Hepatocyte (in vitro differentiated cells): ENCODE measurements at regions not wholly inside any gene's neighbourhood (a gene's known extent, or its start where the extent isn't known, plus 50 kb on each side); places are given as distances from the start of the nearest gene placed in this dataset.
A peak's percentile ranks its signal among the peaks of the same experiment; 100 is the strongest.

Experiments
- DNase-seq: peaks from one replicate; pipeline ENCODE4 v3.0.0-alpha.2; 2016; ENCODE audit warnings: low spot score
- H2AFZ ChIP-seq: fragments of 200-600 bp; sonication (generic); 2 replicates; pipeline ENCODE4 v1.6.0; 2016; ENCODE audit warnings: antibody characterized with exemption, mild to moderate bottlenecking
- H3K27ac ChIP-seq: fragments of 200-600 bp; sonication (generic); 2 replicates; pipeline ENCODE4 v1.5.1; 2016; ENCODE audit warnings: mild to moderate bottlenecking
- H3K27me3 ChIP-seq: fragments of 200-600 bp; sonication (generic); 2 replicates; pipeline ENCODE4 v1.6.1; 2016
- H3K36me3 ChIP-seq: fragments of 200-600 bp; sonication (generic); replicated peaks from 2 replicates; pipeline ENCODE4 v1.5.1; 2016; ENCODE audit warnings: low read depth; ENCODE audit not compliant: insufficient read depth
- H3K4me1 ChIP-seq: fragments of 200-600 bp; sonication (generic); 2 replicates; pipeline ENCODE4 v1.5.1; 2016; ENCODE audit warnings: mild to moderate bottlenecking, moderate library complexity; ENCODE audit not compliant: insufficient read depth
- H3K4me2 ChIP-seq: fragments of 200-600 bp; sonication (generic); 2 replicates; pipeline ENCODE4 v1.6.0; 2016
- H3K4me3 ChIP-seq: fragments of 200-600 bp; sonication (generic); 2 replicates; pipeline ENCODE4 v1.5.1; 2016; ENCODE audit warnings: mild to moderate bottlenecking
- H3K79me2 ChIP-seq: fragments of 200-600 bp; sonication (generic); 2 replicates; pipeline ENCODE4 v1.6.0; 2017; ENCODE audit warnings: mild to moderate bottlenecking
- H3K9me2 ChIP-seq: fragments of 200-600 bp; sonication (generic); replicated peaks from 2 replicates; pipeline ENCODE4 v1.6.0; 2017; ENCODE audit warnings: mild to moderate bottlenecking; ENCODE audit not compliant: insufficient read depth
- H3K9me3 ChIP-seq: fragments of 200-600 bp; sonication (generic); 2 replicates; pipeline ENCODE4 v1.5.1; 2016; ENCODE audit warnings: low read depth, mild to moderate bottlenecking
- H4K20me1 ChIP-seq: fragments of 200-600 bp; sonication (generic); 2 replicates; pipeline ENCODE4 v1.6.0; 2016; ENCODE audit warnings: mild to moderate bottlenecking; ENCODE audit not compliant: insufficient read depth, poor library complexity, severe bottlenecking
- CTCF ChIP-seq: fragments of 200-600 bp; sonication (generic); IDR thresholded peaks from 2 replicates; pipeline ENCODE4 v1.5.1; 2016; ENCODE audit warnings: antibody characterized with exemption, mild to moderate bottlenecking; ENCODE audit not compliant: poor library complexity
- EZH2 ChIP-seq: fragments of 200-600 bp; sonication (generic); IDR thresholded peaks from 2 replicates; pipeline ENCODE4 v1.6.1; 2016; ENCODE audit warnings: antibody characterized with exemption, mild to moderate bottlenecking, borderline replicate concordance
- EZH2phosphoT487 ChIP-seq: fragments of 200-600 bp; sonication (generic); IDR thresholded peaks from one replicate; pipeline ENCODE4 v1.6.1; 2018; ENCODE audit warnings: antibody characterized with exemption, mild to moderate bottlenecking, low read depth, moderate library complexity; ENCODE audit not compliant: unreplicated experiment, severe bottlenecking
- WGBS: methylation state at CpG from one replicate; pipeline ENCODE4 v1.1.6; 2016; ENCODE audit warnings: low lambda C conversion rate; ENCODE audit errors: missing lambda C conversion rate; 5-methylcytosine and 5-hydroxymethylcytosine counted together

- H3K27ac ChIP-seq: no peak overlapping the region
- H3K4me3 ChIP-seq: no peak overlapping the region
- peak overlapping the region; percentile 59 for H3K4me2 ChIP-seq
- H3K36me3 ChIP-seq: no peaks in the 10 kb centered on the region
- H2AFZ ChIP-seq: no peak overlapping the region
- peaks cover 14% of the 10 kb centered on the region for H3K4me1 ChIP-seq
- DNase-seq: peak; percentile 16
- H4K20me1 ChIP-seq: no peaks in the 10 kb centered on the region
- TF ChIP-seq EZH2phosphoT487: no peak
- no peak for TF ChIP-seq CTCF
- no peak for TF ChIP-seq EZH2
- WGBS: 70% methylated on average over 25 of the region's 25 CpGs
- no peaks in the 10 kb centered on the region for H3K27me3 ChIP-seq
- no peaks in the 10 kb centered on the region for H3K9me3 ChIP-seq
- no peaks in the 10 kb centered on the region for H3K79me2 ChIP-seq
- H3K9me2 ChIP-seq: no peaks in the 10 kb centered on the region
Measured at GRCh38 chr2:10982931-10983701, 71.4 kb downstream of the KCNF1 start.

GRCh38 chr2:10983711-10984110 is 72.0 kb downstream of the KCNF1 start:
- peaks cover 14% of the 10 kb centered on the region for H3K4me1 ChIP-seq
- no peak overlapping the region for H3K27ac ChIP-seq
- peak overlapping the region; percentile 59 for H3K4me2 ChIP-seq
- H3K9me2 ChIP-seq: no peaks in the 10 kb centered on the region
- no peaks in the 10 kb centered on the region for H3K27me3 ChIP-seq
- H3K9me3 ChIP-seq: no peaks in the 10 kb centered on the region
- H3K79me2 ChIP-seq: no peaks in the 10 kb centered on the region
- H2AFZ ChIP-seq: no peak overlapping the region
- no peak for DNase-seq
- TF ChIP-seq EZH2 (no peak), CTCF (no peak), EZH2phosphoT487 (no peak)
- WGBS: 69% methylated on average over 12 of the region's 12 CpGs
- H3K36me3 ChIP-seq: no peaks in the 10 kb centered on the region
- no peak overlapping the region for H3K4me3 ChIP-seq
- H4K20me1 ChIP-seq: no peaks in the 10 kb centered on the region

GRCh38 chr2:10984418-10985135 is 72.8 kb downstream of the KCNF1 start:
- peak; percentile 15 for DNase-seq
- no peaks in the 10 kb centered on the region for H3K9me2 ChIP-seq
- H3K36me3 ChIP-seq: no peaks in the 10 kb centered on the region
- no peaks in the 10 kb centered on the region for H3K79me2 ChIP-seq
- H3K4me1 ChIP-seq: peaks cover 14% of the 10 kb centered on the region
- no peaks in the 10 kb centered on the region for H3K27me3 ChIP-seq
- no peak for TF ChIP-seq EZH2
- H2AFZ ChIP-seq: no peak overlapping the region
- 68% methylated on average over 6 of the region's 6 CpGs for WGBS
- peak overlapping the region; percentile 19 for H3K27ac ChIP-seq
- no peak overlapping the region for H3K4me2 ChIP-seq
- H4K20me1 ChIP-seq: no peaks in the 10 kb centered on the region
- H3K9me3 ChIP-seq: no peaks in the 10 kb centered on the region
- H3K4me3 ChIP-seq: no peak overlapping the region

GRCh38 chr2:10985260-10985659 is 73.5 kb downstream of the KCNF1 start:
- WGBS: 69% methylated on average over 6 of the region's 6 CpGs
- Histone ChIP-seq H4K20me1 (no peaks in the 10 kb centered on the region), H3K4me2 (no peak overlapping the region), H3K79me2 (no peaks in the 10 kb centered on the region), H3K4me1 (peaks cover 14% of the 10 kb centered on the region), H3K27ac (peak overlapping the region; percentile 15), H3K9me2 (no peaks in the 10 kb centered on the region), H3K4me3 (no peak overlapping the region), H3K27me3 (no peaks in the 10 kb centered on the region), H2AFZ (no peak overlapping the region), H3K9me3 (no peaks in the 10 kb centered on the region), H3K36me3 (no peaks in the 10 kb centered on the region)
- no peak for DNase-seq
- no peak for TF ChIP-seq EZH2phosphoT487
- no peak for TF ChIP-seq CTCF
- TF ChIP-seq EZH2: no peak
